GM23338 (cell line): ENCODE measurements at regions not wholly inside any gene's neighbourhood (a gene's known extent, or its start where the extent isn't known, plus 50 kb on each side); places are given as distances from the start of the nearest gene placed in this dataset.

Source experiments
- CTCF ChIP-seq, 2 experiments: fragments of 200-600 bp in 1 of 2; sonication (generic) in 1 of 2; conservative IDR thresholded peaks; 2 replicates each; pipeline versions ENCODE4 v1.5.1 to v1.6.1; 2016 to 2017; ENCODE audit warnings: antibody characterized with exemption in 2 of 2, low read depth in 2 of 2, mild to moderate bottlenecking in 2 of 2, moderate library complexity in 1 of 2
- POLR2AphosphoS5 ChIP-seq: IDR thresholded peaks from 2 replicates; pipeline ENCODE4 v1.6.1; 2016; ENCODE audit warnings: antibody characterized with exemption, low read depth
- TF ChIP-seq, protein P1 (sequence below): IDR thresholded peaks from one replicate; pipeline ENCODE4 v1.6.1; 2018; ENCODE audit warnings: antibody characterized with exemption; ENCODE audit not compliant: unreplicated experiment

- TF ChIP-seq CTCF (conservative IDR thresholded peaks at IDR 0.05; ENCODE audit: low read depth in 2 of 2) (no peak), POLR2AphosphoS5 (no peak)
- TF ChIP-seq, protein P1, sequence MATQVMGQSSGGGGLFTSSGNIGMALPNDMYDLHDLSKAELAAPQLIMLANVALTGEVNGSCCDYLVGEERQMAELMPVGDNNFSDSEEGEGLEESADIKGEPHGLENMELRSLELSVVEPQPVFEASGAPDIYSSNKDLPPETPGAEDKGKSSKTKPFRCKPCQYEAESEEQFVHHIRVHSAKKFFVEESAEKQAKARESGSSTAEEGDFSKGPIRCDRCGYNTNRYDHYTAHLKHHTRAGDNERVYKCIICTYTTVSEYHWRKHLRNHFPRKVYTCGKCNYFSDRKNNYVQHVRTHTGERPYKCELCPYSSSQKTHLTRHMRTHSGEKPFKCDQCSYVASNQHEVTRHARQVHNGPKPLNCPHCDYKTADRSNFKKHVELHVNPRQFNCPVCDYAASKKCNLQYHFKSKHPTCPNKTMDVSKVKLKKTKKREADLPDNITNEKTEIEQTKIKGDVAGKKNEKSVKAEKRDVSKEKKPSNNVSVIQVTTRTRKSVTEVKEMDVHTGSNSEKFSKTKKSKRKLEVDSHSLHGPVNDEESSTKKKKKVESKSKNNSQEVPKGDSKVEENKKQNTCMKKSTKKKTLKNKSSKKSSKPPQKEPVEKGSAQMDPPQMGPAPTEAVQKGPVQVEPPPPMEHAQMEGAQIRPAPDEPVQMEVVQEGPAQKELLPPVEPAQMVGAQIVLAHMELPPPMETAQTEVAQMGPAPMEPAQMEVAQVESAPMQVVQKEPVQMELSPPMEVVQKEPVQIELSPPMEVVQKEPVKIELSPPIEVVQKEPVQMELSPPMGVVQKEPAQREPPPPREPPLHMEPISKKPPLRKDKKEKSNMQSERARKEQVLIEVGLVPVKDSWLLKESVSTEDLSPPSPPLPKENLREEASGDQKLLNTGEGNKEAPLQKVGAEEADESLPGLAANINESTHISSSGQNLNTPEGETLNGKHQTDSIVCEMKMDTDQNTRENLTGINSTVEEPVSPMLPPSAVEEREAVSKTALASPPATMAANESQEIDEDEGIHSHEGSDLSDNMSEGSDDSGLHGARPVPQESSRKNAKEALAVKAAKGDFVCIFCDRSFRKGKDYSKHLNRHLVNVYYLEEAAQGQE: no peak
Observed at GRCh38 chr2:16240402-16240801, 300.1 kb downstream of the MYCN start.
